Neural cell (in vitro differentiated cells): ENCODE measurements at regions not wholly inside any gene's neighbourhood (a gene's known extent, or its start where the extent isn't known, plus 50 kb on each side); places are given as distances from the start of the nearest gene placed in this dataset.
"Not testable (repeated sequence)": the region's sequence is repeated elsewhere in the genome, so short reads cannot be mapped to it uniquely, and the experiment has no call there.

ENCODE experiments used
- H2AFZ ChIP-seq: fragments of 200-600, 300-800 bp; sonication (generic), shearing (Covaris generic); 2 replicates; pipeline ENCODE4 v1.6.0; 2014; ENCODE audit warnings: low read depth, mild to moderate bottlenecking, antibody characterized with exemption, low read length, moderate library complexity
- H3F3A ChIP-seq: fragments of 200-600 bp; shearing (Covaris generic); 2 replicates; pipeline ENCODE4 v1.6.1; 2016; ENCODE audit warnings: mild to moderate bottlenecking, moderate library complexity, mixed read lengths, antibody characterized with exemption, low read length; ENCODE audit not compliant: insufficient read depth, poor library complexity, severe bottlenecking
- H3K27ac ChIP-seq: fragments of 200-600, 300-800 bp; sonication (generic), shearing (Covaris generic); 2 replicates; pipeline ENCODE4 v1.5.1; 2014; ENCODE audit warnings: mild to moderate bottlenecking, low read length, moderate library complexity
- H3K27me3 ChIP-seq: fragments of 300-800, 200-600 bp; sonication (generic), shearing (Covaris generic); 2 replicates; pipeline ENCODE4 v1.6.0; 2014; ENCODE audit warnings: mild to moderate bottlenecking, low read depth, low read length, moderate library complexity; ENCODE audit not compliant: insufficient read depth
- H3K36me3 ChIP-seq: fragments of 300-800, 200-600 bp; sonication (generic), shearing (Covaris generic); 2 replicates; pipeline ENCODE4 v1.5.1; 2014; ENCODE audit warnings: mild to moderate bottlenecking, antibody characterized with exemption, low read length, moderate library complexity; ENCODE audit not compliant: insufficient read depth
- H3K4me2 ChIP-seq: fragments of 300-800, 200-600 bp; sonication (generic), shearing (Covaris generic); 2 replicates; pipeline ENCODE4 v1.6.0; 2014; ENCODE audit warnings: mild to moderate bottlenecking, low read length
- H3K4me3 ChIP-seq: fragments of 300-800, 200-600 bp; sonication (generic), shearing (Covaris generic); 2 replicates; pipeline ENCODE4 v1.5.1; 2014; ENCODE audit warnings: mild to moderate bottlenecking, low read length, moderate library complexity
- H3K79me2 ChIP-seq: fragments of 200-600 bp; shearing (Covaris generic); replicated peaks from 2 replicates; pipeline ENCODE4 v1.6.0; 2014; ENCODE audit warnings: mild to moderate bottlenecking, low read length, moderate library complexity; ENCODE audit not compliant: insufficient read depth
- H3K9ac ChIP-seq: fragments of 300-800, 200-600 bp; sonication (generic), shearing (Covaris generic); 2 replicates; pipeline ENCODE4 v1.6.1; 2016; ENCODE audit warnings: mild to moderate bottlenecking, low read length, mixed read lengths
- H3K9me2 ChIP-seq: fragments of 200-600 bp; shearing (Covaris generic); 2 replicates; pipeline ENCODE4 v1.6.1; 2016; ENCODE audit warnings: mild to moderate bottlenecking, low read length, mixed read lengths; ENCODE audit not compliant: insufficient read depth
- H3K9me3 ChIP-seq: fragments of 200-600, 300-800 bp; sonication (generic), shearing (Covaris generic); 2 replicates; pipeline ENCODE4 v1.6.1; 2016; ENCODE audit warnings: mild to moderate bottlenecking, mixed run types, low read length, moderate library complexity, mixed read lengths
- H4K20me1 ChIP-seq: fragments of 200-600 bp; shearing (Covaris generic); 2 replicates; pipeline ENCODE4 v1.6.1; 2016; ENCODE audit warnings: mild to moderate bottlenecking, mixed run types; ENCODE audit not compliant: insufficient read depth
- EP300 ChIP-seq: fragments of 450-650 bp; conservative IDR thresholded peaks from 2 replicates; pipeline ENCODE4 v1.6.1; 2014; ENCODE audit warnings: antibody characterized with exemption, mild to moderate bottlenecking, moderate library complexity; ENCODE audit not compliant: poor library complexity, severe bottlenecking
- EZH2 ChIP-seq: fragments of 200-600, 300-800 bp; shearing (Covaris generic), sonication (generic); IDR thresholded peaks from 2 replicates; pipeline ENCODE4 v1.6.1; 2014; ENCODE audit warnings: antibody characterized with exemption, low read length, borderline replicate concordance, mild to moderate bottlenecking; ENCODE audit not compliant: insufficient read depth, poor library complexity, severe bottlenecking
- MXI1 ChIP-seq: fragments of 450-650 bp; conservative IDR thresholded peaks from 2 replicates; pipeline ENCODE4 v1.6.1; 2014; ENCODE audit warnings: antibody characterized with exemption, mild to moderate bottlenecking; ENCODE audit not compliant: poor library complexity, severe bottlenecking
- POLR2AphosphoS5 ChIP-seq: IDR thresholded peaks from 2 replicates; pipeline ENCODE4 v1.6.1; 2012
- RAD21 ChIP-seq: fragments of 450-650 bp; conservative IDR thresholded peaks from 2 replicates; pipeline ENCODE4 v1.6.1; 2014; ENCODE audit warnings: antibody characterized with exemption, mild to moderate bottlenecking, moderate library complexity
- REST ChIP-seq: IDR thresholded peaks from 2 replicates; pipeline ENCODE4 v1.6.1; 2012; ENCODE audit warnings: borderline replicate concordance
- SMC3 ChIP-seq: fragments of 450-650 bp; conservative IDR thresholded peaks from 2 replicates; pipeline ENCODE4 v1.6.1; 2014; ENCODE audit warnings: antibody characterized with exemption, mild to moderate bottlenecking, moderate library complexity; ENCODE audit not compliant: poor library complexity
- TAF1 ChIP-seq: IDR thresholded peaks from 2 replicates; pipeline ENCODE4 v1.6.1; 2012; ENCODE audit warnings: low read depth
- TF ChIP-seq, protein P1 (sequence below): fragments of 450-650 bp; IDR thresholded peaks from 2 replicates; pipeline ENCODE4 v1.5.1; 2014; ENCODE audit warnings: antibody characterized with exemption, mild to moderate bottlenecking, moderate library complexity; ENCODE audit not compliant: poor library complexity, severe bottlenecking

GRCh38 chr6:76972474-76972873 lies 490.8 kb downstream of the HTR1B start:
- TF ChIP-seq POLR2AphosphoS5 (no peak), MXI1 (no peak), TAF1 (no peak), RAD21 (no peak), REST (no peak), EZH2 (no peak), EP300 (no peak), SMC3 (no peak)
- TF ChIP-seq, protein P1, sequence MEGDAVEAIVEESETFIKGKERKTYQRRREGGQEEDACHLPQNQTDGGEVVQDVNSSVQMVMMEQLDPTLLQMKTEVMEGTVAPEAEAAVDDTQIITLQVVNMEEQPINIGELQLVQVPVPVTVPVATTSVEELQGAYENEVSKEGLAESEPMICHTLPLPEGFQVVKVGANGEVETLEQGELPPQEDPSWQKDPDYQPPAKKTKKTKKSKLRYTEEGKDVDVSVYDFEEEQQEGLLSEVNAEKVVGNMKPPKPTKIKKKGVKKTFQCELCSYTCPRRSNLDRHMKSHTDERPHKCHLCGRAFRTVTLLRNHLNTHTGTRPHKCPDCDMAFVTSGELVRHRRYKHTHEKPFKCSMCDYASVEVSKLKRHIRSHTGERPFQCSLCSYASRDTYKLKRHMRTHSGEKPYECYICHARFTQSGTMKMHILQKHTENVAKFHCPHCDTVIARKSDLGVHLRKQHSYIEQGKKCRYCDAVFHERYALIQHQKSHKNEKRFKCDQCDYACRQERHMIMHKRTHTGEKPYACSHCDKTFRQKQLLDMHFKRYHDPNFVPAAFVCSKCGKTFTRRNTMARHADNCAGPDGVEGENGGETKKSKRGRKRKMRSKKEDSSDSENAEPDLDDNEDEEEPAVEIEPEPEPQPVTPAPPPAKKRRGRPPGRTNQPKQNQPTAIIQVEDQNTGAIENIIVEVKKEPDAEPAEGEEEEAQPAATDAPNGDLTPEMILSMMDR = no peak
- Histone ChIP-seq H3K4me3 (no peak overlapping the region), H3F3A (no peaks in the 10 kb centered on the region), H3K4me2 (no peak overlapping the region), H2AFZ (no peak overlapping the region), H3K27me3 (no peaks in the 10 kb centered on the region), H3K9ac (no peak overlapping the region), H3K79me2 (no peaks in the 10 kb centered on the region), H3K36me3 (no peaks in the 10 kb centered on the region), H3K9me3 (no peaks in the 10 kb centered on the region), H3K9me2 (no peaks in the 10 kb centered on the region), H3K27ac (no peak overlapping the region), H4K20me1 (no peaks in the 10 kb centered on the region)

DNA sequence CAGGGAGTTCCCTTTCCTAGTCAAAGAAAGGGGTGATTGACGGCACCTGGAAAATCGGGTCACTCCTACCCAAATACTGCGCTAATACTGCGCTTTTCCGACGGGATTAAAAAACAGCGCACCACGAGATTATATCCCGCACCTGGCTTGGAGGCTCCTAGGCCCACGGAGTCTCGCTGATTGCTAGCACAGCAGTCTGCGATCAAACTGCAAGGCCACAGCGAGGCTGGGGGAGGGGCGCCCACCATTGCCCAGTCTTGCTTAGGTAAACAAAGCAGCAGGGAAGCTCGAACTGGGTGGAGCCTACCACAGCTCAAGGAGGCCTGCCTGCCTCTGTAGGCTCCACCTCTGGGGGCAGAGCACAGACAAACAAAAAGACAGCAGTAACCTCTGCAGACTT lies 504.1 kb downstream of the HTR1B start:
- H4K20me1 ChIP-seq, H3F3A ChIP-seq, H3K9me2 ChIP-seq, H3K27ac ChIP-seq, H3K9me3 ChIP-seq, H3K36me3 ChIP-seq, H3K79me2 ChIP-seq, H2AFZ ChIP-seq, H3K27me3 ChIP-seq, H3K4me2 ChIP-seq, H3K4me3 ChIP-seq, H3K9ac ChIP-seq: not testable (repeated sequence)

DNA sequence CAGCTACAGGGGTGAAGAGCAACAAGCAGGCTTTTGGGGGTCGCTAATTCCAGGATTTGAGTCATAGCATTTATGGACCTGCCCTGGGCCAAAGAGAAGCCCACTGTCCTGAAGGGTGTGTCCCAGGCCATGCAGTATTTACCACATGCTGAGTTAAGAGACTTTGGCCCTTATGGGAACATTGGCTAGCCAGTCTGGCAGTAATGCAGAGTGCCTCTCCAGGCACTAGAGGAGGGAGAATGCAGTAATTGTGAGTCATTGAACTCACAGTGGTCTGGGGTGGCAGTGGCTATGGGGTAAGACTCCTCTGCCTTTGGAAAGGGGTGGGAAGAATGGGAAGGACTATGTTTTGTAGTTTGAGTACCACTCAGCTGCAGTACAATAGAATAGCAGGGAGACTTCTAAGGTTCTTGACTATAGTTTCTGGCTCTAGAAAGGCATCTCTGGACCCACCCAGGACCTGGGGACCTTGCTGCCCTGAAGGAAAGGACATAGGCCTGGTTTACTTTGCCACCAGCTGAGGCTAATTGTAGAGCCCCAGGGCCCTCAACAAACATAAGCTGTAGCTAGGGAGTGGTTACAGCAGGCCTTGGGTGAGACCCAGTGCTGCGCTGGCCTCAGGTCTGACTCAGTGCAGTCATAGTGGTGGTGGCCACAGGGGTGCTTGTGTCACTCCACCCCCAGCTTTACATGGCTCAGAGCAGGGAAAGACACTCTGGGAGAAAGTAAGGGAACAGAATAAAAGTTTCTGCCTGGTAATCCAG lies 520.9 kb downstream of the HTR1B start:
- Histone ChIP-seq H3K4me2 (no peak overlapping the region), H3K27ac (no peak overlapping the region)
- TF ChIP-seq EP300 (no peak), SMC3 (no peak), TAF1 (no peak)

More for the DNA sequence above, 520.9 kb downstream of the HTR1B start:
- Histone ChIP-seq H4K20me1 (no peaks in the 10 kb centered on the region), H3F3A (no peaks in the 10 kb centered on the region), H3K79me2 (no peaks in the 10 kb centered on the region), H3K9ac (no peak overlapping the region), H3K9me3 (peaks cover 4% of the 10 kb centered on the region), H2AFZ (no peak overlapping the region), H3K27me3 (no peaks in the 10 kb centered on the region), H3K9me2 (no peaks in the 10 kb centered on the region), H3K36me3 (no peaks in the 10 kb centered on the region), H3K4me3 (no peak overlapping the region)
